ENCODE measurements at regions not wholly inside any gene's neighbourhood (a gene's known extent, or its start where the extent isn't known, plus 50 kb on each side); places are given as distances from the start of the nearest gene placed in this dataset.

DNA sequence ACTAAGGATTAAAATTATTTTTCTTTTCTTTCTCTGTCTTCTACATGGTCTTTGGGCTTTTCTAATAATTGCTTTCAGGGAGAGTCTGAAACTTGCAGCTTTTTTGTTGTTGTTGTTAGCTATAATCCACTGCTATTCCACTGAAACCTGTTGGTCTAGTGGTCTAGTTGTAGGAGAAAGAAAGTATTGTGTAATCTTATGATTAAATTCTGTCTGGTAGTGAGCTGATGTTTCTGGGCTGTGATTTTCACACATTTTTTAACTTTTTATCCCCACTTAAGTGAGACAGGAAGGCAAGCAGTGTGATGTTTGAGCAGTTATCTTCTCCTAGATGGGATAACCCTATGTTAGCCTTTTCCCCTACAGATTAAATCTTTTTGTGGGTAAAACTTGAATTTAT, 825.2 kb downstream of the PCDH7 start:
- TF ChIP-seq, protein P1, sequence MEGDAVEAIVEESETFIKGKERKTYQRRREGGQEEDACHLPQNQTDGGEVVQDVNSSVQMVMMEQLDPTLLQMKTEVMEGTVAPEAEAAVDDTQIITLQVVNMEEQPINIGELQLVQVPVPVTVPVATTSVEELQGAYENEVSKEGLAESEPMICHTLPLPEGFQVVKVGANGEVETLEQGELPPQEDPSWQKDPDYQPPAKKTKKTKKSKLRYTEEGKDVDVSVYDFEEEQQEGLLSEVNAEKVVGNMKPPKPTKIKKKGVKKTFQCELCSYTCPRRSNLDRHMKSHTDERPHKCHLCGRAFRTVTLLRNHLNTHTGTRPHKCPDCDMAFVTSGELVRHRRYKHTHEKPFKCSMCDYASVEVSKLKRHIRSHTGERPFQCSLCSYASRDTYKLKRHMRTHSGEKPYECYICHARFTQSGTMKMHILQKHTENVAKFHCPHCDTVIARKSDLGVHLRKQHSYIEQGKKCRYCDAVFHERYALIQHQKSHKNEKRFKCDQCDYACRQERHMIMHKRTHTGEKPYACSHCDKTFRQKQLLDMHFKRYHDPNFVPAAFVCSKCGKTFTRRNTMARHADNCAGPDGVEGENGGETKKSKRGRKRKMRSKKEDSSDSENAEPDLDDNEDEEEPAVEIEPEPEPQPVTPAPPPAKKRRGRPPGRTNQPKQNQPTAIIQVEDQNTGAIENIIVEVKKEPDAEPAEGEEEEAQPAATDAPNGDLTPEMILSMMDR (IDR thresholded peaks at IDR 0.05), result no peak
- no peak for TF ChIP-seq POLR2A (IDR thresholded peaks at IDR 0.05)
